Lower leg skin (tissue), 3 donors: ENCODE measurements at regions not wholly inside any gene's neighbourhood (a gene's known extent, or its start where the extent isn't known, plus 50 kb on each side); places are given as distances from the start of the nearest gene placed in this dataset.

Experiments
- CTCF ChIP-seq, 3 donors: fragments of 450-650 bp; IDR thresholded peaks; one replicate each; pipeline ENCODE4 v1.5.1; 2016; ENCODE audit warnings: antibody characterized with exemption in 3 of 3, mild to moderate bottlenecking in 3 of 3, moderate library complexity in 2 of 3
- POLR2A ChIP-seq, 2 donors: fragments of 450-650 bp; IDR thresholded peaks; one replicate each; pipeline ENCODE4 v1.6.1; 2016 to 2017; ENCODE audit warnings: antibody characterized with exemption in 2 of 2, mild to moderate bottlenecking in 1 of 2, moderate library complexity in 1 of 2

GRCh38 chr2:888211-888801 is 62.3 kb upstream of the SNTG2 start:
- no peak for TF ChIP-seq CTCF (IDR thresholded peaks at IDR 0.05)
- no peak for TF ChIP-seq POLR2A (IDR thresholded peaks at IDR 0.05)
